H9 (cell line): ENCODE measurements at regions not wholly inside any gene's neighbourhood (a gene's known extent, or its start where the extent isn't known, plus 50 kb on each side); places are given as distances from the start of the nearest gene placed in this dataset.

Source experiments
- DNase-seq: peaks from one replicate; pipeline ENCODE4 v3.0.0-alpha.2; 2017
- H2AFZ ChIP-seq: one replicate; pipeline ENCODE4 v1.6.1; 2013; ENCODE audit warnings: mild to moderate bottlenecking, low read length, control low read depth, moderate library complexity
- H2AK5ac ChIP-seq: 2 replicates; pipeline ENCODE4 v1.6.1; 2013; ENCODE audit warnings: low read length, control low read depth, mixed read lengths; ENCODE audit not compliant: insufficient read length
- H2BK120ac ChIP-seq: one replicate; pipeline ENCODE4 v1.6.1; 2013; ENCODE audit warnings: low read depth, mild to moderate bottlenecking, low read length, control low read depth, inconsistent platforms; ENCODE audit not compliant: poor library complexity, severe bottlenecking
- H2BK12ac ChIP-seq: 2 replicates; pipeline ENCODE4 v1.6.1; 2013; ENCODE audit warnings: low read length, control low read depth, mixed read lengths, low read depth; ENCODE audit not compliant: insufficient read length
- H2BK15ac ChIP-seq: 2 replicates; pipeline ENCODE4 v1.6.1; 2013; ENCODE audit warnings: low read depth, low read length, control low read depth
- H2BK20ac ChIP-seq: one replicate; pipeline ENCODE4 v1.6.1; 2013; ENCODE audit warnings: low read depth, mild to moderate bottlenecking, low read length, control low read depth, inconsistent platforms; ENCODE audit not compliant: poor library complexity, severe bottlenecking
- H2BK5ac ChIP-seq: 2 replicates; pipeline ENCODE4 v1.6.1; 2013; ENCODE audit warnings: low read length, control low read depth, mixed read lengths; ENCODE audit not compliant: insufficient read length
- H3K14ac ChIP-seq: 2 replicates; pipeline ENCODE4 v1.6.1; 2013; ENCODE audit warnings: low read length, control low read depth; ENCODE audit not compliant: insufficient read depth
- H3K18ac ChIP-seq: 2 replicates; pipeline ENCODE4 v1.6.1; 2013; ENCODE audit warnings: low read depth, mild to moderate bottlenecking, mixed read lengths, low read length, control low read depth; ENCODE audit not compliant: insufficient read length
- H3K23ac ChIP-seq: 2 replicates; pipeline ENCODE4 v1.6.1; 2013; ENCODE audit warnings: low read length, control low read depth, mixed read lengths, low read depth; ENCODE audit not compliant: insufficient read length
- H3K23me2 ChIP-seq: 2 replicates; pipeline ENCODE4 v1.6.1; 2013; ENCODE audit warnings: low read depth, mild to moderate bottlenecking, mixed read lengths, low read length, control low read depth; ENCODE audit not compliant: insufficient read length, poor library complexity, severe bottlenecking
- H3K27ac ChIP-seq: 2 replicates; pipeline ENCODE4 v1.5.1; 2013; ENCODE audit warnings: low read length, control low read depth, mixed read lengths, low read depth; ENCODE audit not compliant: insufficient read length
- H3K27me3 ChIP-seq: 2 replicates; pipeline ENCODE4 v1.6.1; 2013; ENCODE audit warnings: low read length, control low read depth, inconsistent platforms; ENCODE audit not compliant: insufficient read depth
- H3K4ac ChIP-seq: 2 replicates; pipeline ENCODE4 v1.6.1; 2013; ENCODE audit warnings: low read depth, mild to moderate bottlenecking, control low read depth, inconsistent platforms, low read length, moderate library complexity
- H3K4me1 ChIP-seq: 2 replicates; pipeline ENCODE4 v1.6.1; 2013; ENCODE audit warnings: low read length, control low read depth, inconsistent platforms; ENCODE audit not compliant: insufficient read depth
- H3K4me2 ChIP-seq: 2 replicates; pipeline ENCODE4 v1.6.1; 2013; ENCODE audit warnings: low read length, control low read depth, mixed read lengths; ENCODE audit not compliant: insufficient read length, insufficient read depth
- H3K56ac ChIP-seq: 2 replicates; pipeline ENCODE4 v1.6.1; 2013; ENCODE audit warnings: low read depth, mild to moderate bottlenecking, mixed read lengths, low read length, control low read depth; ENCODE audit not compliant: insufficient read length
- H3K79me1 ChIP-seq: 2 replicates; pipeline ENCODE4 v1.6.1; 2013; ENCODE audit warnings: low read depth, mild to moderate bottlenecking, moderate library complexity, low read length, control low read depth, inconsistent platforms; ENCODE audit not compliant: insufficient read depth, poor library complexity, severe bottlenecking
- H3K79me2 ChIP-seq: 2 replicates; pipeline ENCODE4 v1.6.1; 2013; ENCODE audit warnings: low read length, control low read depth, inconsistent platforms; ENCODE audit not compliant: insufficient read depth
- H3K9ac ChIP-seq: 2 replicates; pipeline ENCODE4 v1.6.1; 2013; ENCODE audit warnings: low read length, control low read depth, mixed read lengths; ENCODE audit not compliant: insufficient read length; ENCODE audit errors: extremely low read depth
- H3K9me3 ChIP-seq: one replicate; pipeline ENCODE4 v1.6.1; 2013; ENCODE audit warnings: low read depth, low read length, inconsistent platforms; ENCODE audit not compliant: control insufficient read depth
- H3T11ph ChIP-seq: one replicate; pipeline ENCODE4 v1.6.1; 2013; ENCODE audit warnings: mild to moderate bottlenecking, low read length, control low read depth, inconsistent platforms
- H4K20me1 ChIP-seq: one replicate; pipeline ENCODE4 v1.6.1; 2013; ENCODE audit not compliant: control insufficient read depth, insufficient read length, insufficient read depth
- H4K5ac ChIP-seq: 2 replicates; pipeline ENCODE4 v1.6.1; 2013; ENCODE audit warnings: low read depth, mild to moderate bottlenecking, mixed read lengths, low read length, control low read depth; ENCODE audit not compliant: insufficient read length
- H4K8ac ChIP-seq: replicated peaks from 2 replicates; pipeline ENCODE4 v1.6.1; 2013; ENCODE audit warnings: low read length, control low read depth, mixed read lengths, low read depth; ENCODE audit not compliant: insufficient read length
- H4K91ac ChIP-seq: 2 replicates; pipeline ENCODE4 v1.6.1; 2013; ENCODE audit warnings: low read depth, mild to moderate bottlenecking, moderate library complexity, mixed read lengths, low read length, control low read depth; ENCODE audit not compliant: insufficient read length
- H3K27ac Mint-ChIP-seq, 3 experiments: 2 replicates in 2 of 3; 3 replicates in 1 of 3; pipeline ENCODE4 v1.8.0; 2020 to 2021; ENCODE audit warnings: mixed read lengths in 3 of 3, mild to moderate bottlenecking in 1 of 3, moderate library complexity in 1 of 3
- H3K27me3 Mint-ChIP-seq: 2 replicates; pipeline ENCODE4 v1.8.0; 2021; ENCODE audit warnings: low read depth, mild to moderate bottlenecking, moderate library complexity, mixed read lengths
- H3K36me3 Mint-ChIP-seq, 3 experiments: 2 replicates in 2 of 3; 3 replicates in 1 of 3; pipeline ENCODE4 v1.8.0; 2020 to 2021; ENCODE audit warnings: low read depth in 3 of 3, mixed read lengths in 3 of 3; ENCODE audit not compliant: insufficient read depth in 1 of 3
- H3K4me1 Mint-ChIP-seq, 2 experiments: 2 replicates each; pipeline ENCODE4 v1.8.0; 2020; ENCODE audit warnings: mixed read lengths in 2 of 2
- H3K4me3 Mint-ChIP-seq, 2 experiments: 2 replicates in 1 of 2; 3 replicates in 1 of 2; pipeline ENCODE4 v1.8.0; 2020 to 2021; ENCODE audit warnings: mild to moderate bottlenecking in 2 of 2, mixed read lengths in 2 of 2, moderate library complexity in 1 of 2
- H3K9me3 Mint-ChIP-seq, 2 experiments: 2 replicates in 1 of 2; 3 replicates in 1 of 2; pipeline ENCODE4 v1.8.0; 2020; ENCODE audit warnings: mild to moderate bottlenecking in 2 of 2, mixed read lengths in 2 of 2, moderate library complexity in 1 of 2
- WGBS: extraction: QIAGEN DNeasy Blood & Tissue Kit; methylation state at CpG from one replicate; pipeline ENCODE4 v1.1.7; 2013; ENCODE audit warnings: missing lambda C conversion rate, low lambda C conversion rate, mixed read lengths; ENCODE audit not compliant: insufficient read length; ENCODE audit errors: extremely low coverage; 5-methylcytosine and 5-hydroxymethylcytosine counted together
- TF ChIP-seq, protein P1 (sequence below): fragments of 200-600 bp; sonication (generic); conservative IDR thresholded peaks from 3 replicates; pipeline ENCODE4 v1.8.0; 2021; ENCODE audit warnings: antibody characterized with exemption, mild to moderate bottlenecking

- H2BK20ac ChIP-seq, result no peak overlapping the region
- H4K91ac ChIP-seq, result no peak overlapping the region
- H3K18ac ChIP-seq, result no peak overlapping the region
- H4K5ac ChIP-seq, result no peak overlapping the region
- no peak overlapping the region for H3T11ph ChIP-seq
- no peak overlapping the region for H3K23ac ChIP-seq
- H3K56ac ChIP-seq, result no peak overlapping the region
- no peaks in the 10 kb centered on the region for H3K23me2 ChIP-seq
- H3K27me3 ChIP-seq, result no peaks in the 10 kb centered on the region
- Mint-ChIP-seq H3K4me3 (no peak overlapping the region), H3K4me1 (peaks cover 18 to 19% of the 10 kb centered on the region in 2 experiments), H3K36me3 (peaks cover 5 to 25% (median 9%) of the 10 kb centered on the region in 3 experiments; a peak in 6 of 7 replicates), H3K27me3 (peaks cover 14% of the 10 kb centered on the region), H3K27ac (no peak overlapping the region), H3K9me3 (peaks cover 20 to 22% of the 10 kb centered on the region in 2 experiments)
- no peak overlapping the region for H2BK120ac ChIP-seq
- no peak overlapping the region for H3K27ac ChIP-seq
- H3K4me2 ChIP-seq, result no peak overlapping the region
- H2BK12ac ChIP-seq, result no peak overlapping the region
- H4K8ac ChIP-seq, result no peak overlapping the region
- no peaks in the 10 kb centered on the region for H3K79me1 ChIP-seq
- H2AK5ac ChIP-seq, result no peak overlapping the region
- no peak overlapping the region for H3K9ac ChIP-seq
- H4K20me1 ChIP-seq, result no peaks in the 10 kb centered on the region
- H2BK15ac ChIP-seq, result no peak overlapping the region
- H3K14ac ChIP-seq, result no peak overlapping the region
- no CpG with 5 or more reads among the region's 4 CpGs for WGBS
- H2BK5ac ChIP-seq, result no peak overlapping the region
- no peaks in the 10 kb centered on the region for H3K4me1 ChIP-seq
- H2AFZ ChIP-seq, result no peak overlapping the region
- H3K4ac ChIP-seq, result no peak overlapping the region
- H3K9me3 ChIP-seq, result no peaks in the 10 kb centered on the region
- TF ChIP-seq, protein P1, sequence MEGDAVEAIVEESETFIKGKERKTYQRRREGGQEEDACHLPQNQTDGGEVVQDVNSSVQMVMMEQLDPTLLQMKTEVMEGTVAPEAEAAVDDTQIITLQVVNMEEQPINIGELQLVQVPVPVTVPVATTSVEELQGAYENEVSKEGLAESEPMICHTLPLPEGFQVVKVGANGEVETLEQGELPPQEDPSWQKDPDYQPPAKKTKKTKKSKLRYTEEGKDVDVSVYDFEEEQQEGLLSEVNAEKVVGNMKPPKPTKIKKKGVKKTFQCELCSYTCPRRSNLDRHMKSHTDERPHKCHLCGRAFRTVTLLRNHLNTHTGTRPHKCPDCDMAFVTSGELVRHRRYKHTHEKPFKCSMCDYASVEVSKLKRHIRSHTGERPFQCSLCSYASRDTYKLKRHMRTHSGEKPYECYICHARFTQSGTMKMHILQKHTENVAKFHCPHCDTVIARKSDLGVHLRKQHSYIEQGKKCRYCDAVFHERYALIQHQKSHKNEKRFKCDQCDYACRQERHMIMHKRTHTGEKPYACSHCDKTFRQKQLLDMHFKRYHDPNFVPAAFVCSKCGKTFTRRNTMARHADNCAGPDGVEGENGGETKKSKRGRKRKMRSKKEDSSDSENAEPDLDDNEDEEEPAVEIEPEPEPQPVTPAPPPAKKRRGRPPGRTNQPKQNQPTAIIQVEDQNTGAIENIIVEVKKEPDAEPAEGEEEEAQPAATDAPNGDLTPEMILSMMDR, result no peak
- H3K79me2 ChIP-seq, result no peaks in the 10 kb centered on the region
- no peak for DNase-seq
Measured at GRCh38 chr2:128420776-128421175, 102.1 kb upstream of the HS6ST1 start.
